ENCODE measurements at regions not wholly inside any gene's neighbourhood (a gene's known extent, or its start where the extent isn't known, plus 50 kb on each side); places are given as distances from the start of the nearest gene placed in this dataset.

DNA sequence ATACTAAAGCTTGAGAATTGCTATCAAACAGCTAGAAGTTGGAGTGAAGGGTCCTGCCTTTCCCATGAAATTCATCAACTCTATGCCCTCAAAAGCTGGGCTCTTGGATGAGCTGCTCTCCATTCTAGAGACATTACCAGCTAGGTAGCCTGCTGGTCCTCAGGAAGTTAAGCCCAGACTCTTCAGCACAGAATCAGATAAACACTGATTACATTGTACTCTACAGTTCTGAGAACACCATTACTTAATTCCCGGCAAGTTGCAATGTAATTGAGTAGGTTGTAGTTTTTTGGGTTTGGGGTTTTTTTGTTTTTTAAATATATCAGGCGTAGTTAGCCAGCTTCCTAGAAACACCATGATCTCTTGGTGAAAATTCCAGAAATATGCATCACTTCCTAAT lies 84.1 kb upstream of the PIK3CG start:
- TF ChIP-seq, protein P1, sequence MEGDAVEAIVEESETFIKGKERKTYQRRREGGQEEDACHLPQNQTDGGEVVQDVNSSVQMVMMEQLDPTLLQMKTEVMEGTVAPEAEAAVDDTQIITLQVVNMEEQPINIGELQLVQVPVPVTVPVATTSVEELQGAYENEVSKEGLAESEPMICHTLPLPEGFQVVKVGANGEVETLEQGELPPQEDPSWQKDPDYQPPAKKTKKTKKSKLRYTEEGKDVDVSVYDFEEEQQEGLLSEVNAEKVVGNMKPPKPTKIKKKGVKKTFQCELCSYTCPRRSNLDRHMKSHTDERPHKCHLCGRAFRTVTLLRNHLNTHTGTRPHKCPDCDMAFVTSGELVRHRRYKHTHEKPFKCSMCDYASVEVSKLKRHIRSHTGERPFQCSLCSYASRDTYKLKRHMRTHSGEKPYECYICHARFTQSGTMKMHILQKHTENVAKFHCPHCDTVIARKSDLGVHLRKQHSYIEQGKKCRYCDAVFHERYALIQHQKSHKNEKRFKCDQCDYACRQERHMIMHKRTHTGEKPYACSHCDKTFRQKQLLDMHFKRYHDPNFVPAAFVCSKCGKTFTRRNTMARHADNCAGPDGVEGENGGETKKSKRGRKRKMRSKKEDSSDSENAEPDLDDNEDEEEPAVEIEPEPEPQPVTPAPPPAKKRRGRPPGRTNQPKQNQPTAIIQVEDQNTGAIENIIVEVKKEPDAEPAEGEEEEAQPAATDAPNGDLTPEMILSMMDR (conservative IDR thresholded peaks at IDR 0.05; ENCODE audit: control insufficient read depth, insufficient read depth, low read depth, low read length) = no peak
- no peak overlapping the region for H3K4me3 ChIP-seq (ENCODE audit: control insufficient read depth, low read depth, low read length)
- DNase-seq (ENCODE audit: low read depth) = no peak

DNA sequence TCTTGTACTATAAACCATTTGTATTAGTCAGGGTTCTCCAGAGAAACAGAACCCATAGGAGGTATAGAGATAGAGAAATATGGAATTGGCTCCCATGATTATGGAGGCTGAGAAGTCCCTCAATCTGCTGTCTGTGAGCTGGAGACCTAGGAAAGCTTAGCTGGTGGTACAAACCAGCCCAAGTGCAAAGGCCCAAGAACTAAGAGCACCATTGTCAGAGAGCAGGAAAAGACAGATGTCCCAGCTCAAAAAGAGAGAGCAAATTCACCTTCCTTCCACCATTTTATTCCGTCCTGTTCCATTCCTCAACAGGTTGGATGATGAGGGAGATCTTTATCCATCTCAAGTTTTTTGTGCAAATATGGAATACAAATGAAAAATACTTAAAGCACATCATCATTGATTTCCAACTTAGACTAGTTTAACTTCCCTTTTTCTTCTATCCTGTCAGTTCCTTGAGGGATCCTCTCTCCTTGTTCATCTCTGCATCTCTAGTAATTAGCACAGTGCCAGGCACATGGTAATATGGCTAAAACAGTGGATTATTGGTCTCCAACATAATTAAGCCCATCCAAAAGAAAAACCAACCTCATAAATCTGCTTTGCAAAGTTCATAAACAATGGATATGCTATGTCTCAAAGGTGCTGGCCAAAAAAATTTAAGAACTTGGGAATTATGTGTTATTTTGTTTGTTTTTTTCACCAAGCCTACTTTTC lies 83.1 kb upstream of the PIK3CG start:
- TF ChIP-seq, protein P1 (conservative IDR thresholded peaks at IDR 0.05; ENCODE audit: control insufficient read depth, insufficient read depth, low read depth, low read length) = no peak
- H3K4me3 ChIP-seq (ENCODE audit: control insufficient read depth, low read depth, low read length) = no peak overlapping the region
- DNase-seq (ENCODE audit: low read depth) = no peak

DNA sequence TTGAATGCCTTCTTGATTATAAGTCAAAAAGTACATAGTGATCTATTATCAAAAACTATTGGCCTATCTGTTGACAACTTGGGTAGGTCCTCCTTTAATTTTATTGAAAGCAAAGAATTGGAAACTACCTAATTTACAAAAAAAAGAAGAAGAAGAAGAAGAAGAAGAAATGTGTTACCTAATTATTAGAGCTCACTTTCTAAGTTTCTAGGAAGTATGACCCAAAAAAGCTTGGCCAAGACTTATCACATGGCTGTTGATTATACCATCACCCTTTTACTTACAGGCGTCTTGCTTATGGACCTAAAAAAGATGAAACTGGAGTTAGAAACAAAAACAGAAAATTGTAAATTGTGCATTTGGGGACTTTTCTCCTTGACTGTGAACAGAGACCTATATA lies 81.8 kb upstream of the PIK3CG start:
- no peak overlapping the region for H3K4me3 ChIP-seq (ENCODE audit: control insufficient read depth, low read depth, low read length)
- DNase-seq (ENCODE audit: low read depth) = no peak
- TF ChIP-seq, protein P1 (conservative IDR thresholded peaks at IDR 0.05; ENCODE audit: control insufficient read depth, insufficient read depth, low read depth, low read length) = no peak

DNA sequence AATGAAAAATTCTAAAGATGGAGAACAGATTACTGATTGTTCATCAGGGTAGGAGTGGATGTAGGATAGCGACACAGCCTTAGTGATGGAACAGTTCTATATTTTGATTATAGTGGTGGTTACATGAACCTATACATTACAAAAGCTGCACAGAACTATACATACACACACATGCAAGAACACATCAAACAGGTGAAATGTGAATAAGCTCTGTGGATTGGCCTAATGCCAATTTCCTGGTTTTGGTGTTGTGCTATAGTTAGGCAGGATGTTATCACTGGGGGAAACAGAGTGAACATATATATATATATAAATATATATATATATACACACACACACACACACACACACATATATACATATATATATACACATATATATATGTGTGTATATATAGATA lies 76.4 kb upstream of the PIK3CG start:
- TF ChIP-seq, protein P1 (conservative IDR thresholded peaks at IDR 0.05; ENCODE audit: control insufficient read depth, insufficient read depth, low read depth, low read length) = no peak
- no peak for DNase-seq (ENCODE audit: low read depth)
- H3K4me3 ChIP-seq (ENCODE audit: control insufficient read depth, low read depth, low read length) = no peak overlapping the region

DNA sequence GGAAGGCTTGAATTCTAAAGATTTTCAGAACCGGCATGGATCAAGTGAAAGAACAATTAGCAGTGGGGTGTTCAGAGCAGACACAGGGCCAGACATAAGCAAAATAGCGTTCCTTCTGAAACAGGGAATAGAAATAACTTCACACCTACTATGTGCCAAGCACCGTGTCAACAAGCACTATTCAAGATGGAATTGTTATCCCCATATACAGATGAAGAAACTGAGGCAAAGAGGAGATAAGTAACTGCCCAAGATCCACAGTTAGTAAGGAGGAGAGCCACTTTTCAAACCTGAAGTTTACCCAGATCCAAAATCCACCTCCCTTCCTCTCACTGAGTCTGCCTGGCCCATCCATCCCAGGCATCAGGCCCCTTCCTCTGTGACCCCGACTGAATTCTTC lies 73.6 kb upstream of the PIK3CG start:
- H3K4me3 ChIP-seq (ENCODE audit: control insufficient read depth, low read depth, low read length) = no peak overlapping the region
- TF ChIP-seq, protein P1 (conservative IDR thresholded peaks at IDR 0.05; ENCODE audit: control insufficient read depth, insufficient read depth, low read depth, low read length) = no peak
- DNase-seq (ENCODE audit: low read depth) = no peak

DNA sequence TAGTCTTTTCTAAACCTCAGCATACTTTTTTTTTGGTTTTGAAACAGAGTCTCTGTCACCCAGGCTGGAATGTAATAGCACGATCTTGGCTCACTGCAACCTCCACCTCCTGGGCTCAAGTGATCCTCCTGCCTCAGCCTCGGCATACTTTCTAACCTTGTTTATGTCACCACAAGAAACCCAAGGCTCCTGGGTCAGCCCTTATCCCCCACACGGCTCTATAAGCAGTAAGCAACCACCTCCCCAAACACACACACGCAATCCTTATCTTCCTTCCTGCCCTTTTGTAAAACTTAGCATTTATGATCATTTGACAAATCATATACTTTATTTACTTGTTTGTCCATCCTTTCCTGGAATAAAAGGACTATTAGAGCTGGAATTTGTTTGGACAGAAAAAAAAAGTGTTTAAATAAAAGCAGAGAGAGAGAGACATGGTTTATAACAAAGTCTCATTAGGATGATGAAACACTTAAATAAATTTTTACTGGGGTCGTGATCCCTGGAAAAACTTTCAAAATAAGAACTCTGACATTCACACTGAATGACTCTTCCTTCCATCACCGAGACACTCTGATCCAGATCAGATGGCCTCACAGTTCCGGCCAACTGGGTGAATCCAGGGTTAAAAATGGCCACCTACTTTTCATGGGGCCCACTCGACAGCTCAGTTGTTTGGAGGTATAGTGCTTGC lies 72.7 kb upstream of the PIK3CG start:
- no peak overlapping the region for H3K4me3 ChIP-seq (ENCODE audit: control insufficient read depth, low read depth, low read length)
- TF ChIP-seq, protein P1 (conservative IDR thresholded peaks at IDR 0.05; ENCODE audit: control insufficient read depth, insufficient read depth, low read depth, low read length) = no peak
- DNase-seq (ENCODE audit: low read depth) = no peak
